HG02623 (cell line): ENCODE measurements at regions not wholly inside any gene's neighbourhood (a gene's known extent, or its start where the extent isn't known, plus 50 kb on each side); places are given as distances from the start of the nearest gene placed in this dataset.

Experiments used
- ATAC-seq: cut with Tn5 transposase; IDR thresholded peaks from one replicate; pipeline ENCODE4 v1.9.1; 2021; ENCODE audit warnings: moderate library complexity; ENCODE audit not compliant: unreplicated experiment

DNA sequence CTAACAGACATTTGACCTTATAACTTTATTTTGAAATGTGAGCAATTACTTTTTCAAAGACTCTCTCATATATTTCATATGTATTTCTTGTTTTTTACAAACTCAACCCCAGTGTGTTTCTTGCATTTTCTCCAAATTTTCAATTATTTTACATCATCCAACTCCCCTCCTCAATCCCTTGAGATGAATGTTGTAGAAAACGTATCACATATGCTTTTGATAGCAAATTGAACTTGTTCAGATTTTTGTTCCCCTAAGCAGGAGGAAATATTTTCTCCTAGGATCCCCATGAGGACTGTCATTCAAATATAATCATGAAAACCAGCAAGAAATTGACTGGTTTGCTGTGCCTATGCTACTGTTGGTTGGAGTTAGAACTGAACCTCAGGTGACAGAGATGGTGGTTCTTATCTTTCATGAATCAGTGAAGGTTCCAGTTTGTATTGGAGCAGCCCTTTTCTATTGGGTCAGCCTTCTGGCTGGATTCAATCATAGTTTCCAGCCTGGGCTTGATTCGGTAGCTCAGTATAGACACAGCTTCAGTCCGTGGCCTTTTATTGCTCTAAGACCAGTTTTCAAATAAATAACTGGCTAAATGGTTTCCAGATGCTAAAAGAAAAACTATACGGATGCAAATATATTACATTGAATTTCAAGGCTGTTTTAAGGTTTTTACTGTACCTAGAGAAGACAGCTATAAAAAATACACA, 591.0 kb downstream of the EPHA4 start:
- ATAC-seq: no peak

DNA sequence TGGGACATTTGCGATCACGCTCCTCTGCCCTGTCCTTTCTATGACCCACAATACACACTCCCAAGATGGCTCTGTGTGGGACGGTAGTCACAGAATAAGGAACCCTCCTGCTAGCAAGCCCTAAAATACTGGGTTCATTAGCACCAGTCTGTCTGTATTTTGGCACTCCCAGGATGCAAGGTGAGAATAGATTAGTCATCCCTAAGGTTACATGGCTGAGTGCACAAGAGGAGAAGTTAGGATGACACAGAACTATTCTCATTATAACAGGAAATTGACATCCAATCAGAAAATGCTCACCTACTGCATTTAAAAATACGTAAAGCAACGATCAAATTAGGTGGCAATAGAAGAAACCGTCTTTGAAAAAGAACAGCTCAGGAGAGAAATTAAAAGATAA, 590.2 kb downstream of the EPHA4 start:
- ATAC-seq: no peak

DNA sequence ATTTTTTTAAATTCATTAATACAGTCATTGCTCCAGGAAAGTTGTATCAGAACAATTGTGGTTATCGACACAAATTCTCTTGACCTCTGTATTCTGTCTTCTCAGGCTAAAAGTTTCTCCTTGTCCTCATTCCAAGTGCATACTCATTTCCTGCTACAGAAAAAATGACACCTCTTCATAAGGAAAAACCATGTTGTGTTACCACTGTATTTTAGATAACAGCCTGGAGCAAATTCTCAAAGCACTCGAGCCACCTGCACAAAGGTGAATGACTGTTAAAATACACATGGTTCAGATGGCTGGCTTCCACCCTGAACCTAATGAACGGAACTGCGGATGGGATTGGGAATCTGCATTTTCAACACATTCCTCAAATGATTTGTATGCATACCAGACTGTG, 586.5 kb downstream of the EPHA4 start:
- ATAC-seq: no peak

DNA sequence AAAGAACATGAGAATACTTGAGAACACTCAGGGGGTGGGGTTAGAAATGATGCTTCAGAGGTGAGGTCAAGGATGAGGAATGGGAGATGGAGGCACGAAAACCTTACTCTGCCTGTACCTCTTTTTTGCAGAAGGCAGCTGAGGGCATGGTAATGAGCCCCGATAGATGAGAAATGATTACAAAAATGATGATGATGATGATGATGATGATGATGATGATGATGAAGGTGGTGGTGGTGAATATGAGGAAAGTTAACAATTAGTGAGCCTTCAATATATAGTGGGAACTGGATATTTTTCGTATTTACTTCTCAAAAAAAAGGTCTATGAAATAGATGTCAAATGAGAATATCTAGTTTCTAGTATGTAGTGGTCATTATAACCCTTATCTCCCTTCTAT, 584.3 kb downstream of the EPHA4 start:
- ATAC-seq: no peak

DNA sequence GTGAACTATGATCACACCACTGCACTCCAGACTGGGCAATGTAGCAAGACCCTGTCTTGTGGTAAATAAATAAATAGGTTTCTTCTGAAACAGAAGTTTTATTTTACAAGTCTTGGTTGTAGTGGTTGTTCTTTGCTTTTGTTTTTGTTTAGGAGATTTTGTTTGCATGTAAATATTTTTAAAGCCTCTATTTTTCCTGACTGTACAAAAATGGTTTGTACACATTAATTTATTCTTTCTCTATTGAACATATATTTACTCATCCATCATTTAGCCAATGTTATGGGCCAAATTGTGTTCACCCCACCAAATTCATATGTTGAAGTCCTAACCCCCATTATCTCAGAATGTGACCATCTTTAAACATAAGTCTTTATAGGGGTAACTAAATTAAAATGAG, 580.1 kb downstream of the EPHA4 start:
- ATAC-seq: no peak

DNA sequence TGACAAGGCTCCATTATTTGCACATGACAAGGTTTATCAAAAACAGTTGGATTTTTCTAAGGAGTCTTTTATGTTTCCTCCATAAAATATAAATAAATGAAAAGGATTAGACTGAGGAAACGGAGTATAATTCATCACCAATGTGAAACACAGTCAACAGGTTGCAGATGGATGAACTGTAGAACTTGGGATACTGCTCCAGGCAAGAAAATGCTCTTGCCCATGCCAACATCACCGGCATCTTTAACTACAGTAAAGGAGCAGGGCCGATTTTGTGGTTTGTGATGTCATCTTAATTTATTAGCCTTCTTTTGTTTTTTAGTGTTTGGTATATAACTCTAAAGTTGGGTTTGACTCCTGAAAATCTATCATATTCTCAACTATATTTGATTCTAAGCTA, 577.3 kb downstream of the EPHA4 start:
- ATAC-seq: no peak

DNA sequence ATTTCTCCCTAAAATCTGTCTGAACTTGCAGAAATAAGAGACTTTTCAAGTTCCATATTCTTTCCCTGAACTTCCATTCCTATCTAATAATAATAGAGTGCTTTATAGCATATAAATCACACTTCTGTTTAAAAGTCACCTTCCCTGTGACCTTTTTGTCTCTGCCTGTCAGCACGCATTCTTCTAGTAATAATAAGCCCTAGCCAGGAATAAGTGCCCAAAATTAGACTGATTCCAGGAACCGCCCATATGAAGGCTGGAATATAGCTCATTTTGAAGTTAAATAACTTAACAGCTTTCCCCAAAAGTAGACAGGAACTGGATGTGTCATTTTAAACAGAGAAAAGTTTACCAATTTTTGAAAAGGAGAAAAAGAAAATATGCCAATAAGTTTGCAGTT, 576.5 kb downstream of the EPHA4 start:
- no peak for ATAC-seq

DNA sequence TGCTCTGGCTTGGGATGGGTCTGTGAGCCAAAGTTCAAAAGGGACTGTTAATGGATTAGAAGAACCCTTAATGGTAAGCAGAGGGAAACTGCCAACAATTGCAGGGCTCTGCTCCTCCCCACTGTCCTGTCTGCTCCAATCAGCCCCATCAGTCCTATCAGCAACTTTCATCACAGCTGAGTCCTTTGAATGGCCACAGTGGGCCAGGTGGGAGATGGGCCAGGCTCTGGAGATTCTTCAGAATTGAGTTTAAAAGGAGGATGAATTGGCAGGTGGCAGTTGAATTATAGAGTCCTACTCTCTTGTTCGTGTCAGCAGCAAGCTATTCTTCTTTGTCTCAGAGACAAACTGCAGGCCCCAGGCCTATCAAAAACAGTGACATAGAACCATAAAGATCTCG, 573.9 kb downstream of the EPHA4 start:
- no peak for ATAC-seq

DNA sequence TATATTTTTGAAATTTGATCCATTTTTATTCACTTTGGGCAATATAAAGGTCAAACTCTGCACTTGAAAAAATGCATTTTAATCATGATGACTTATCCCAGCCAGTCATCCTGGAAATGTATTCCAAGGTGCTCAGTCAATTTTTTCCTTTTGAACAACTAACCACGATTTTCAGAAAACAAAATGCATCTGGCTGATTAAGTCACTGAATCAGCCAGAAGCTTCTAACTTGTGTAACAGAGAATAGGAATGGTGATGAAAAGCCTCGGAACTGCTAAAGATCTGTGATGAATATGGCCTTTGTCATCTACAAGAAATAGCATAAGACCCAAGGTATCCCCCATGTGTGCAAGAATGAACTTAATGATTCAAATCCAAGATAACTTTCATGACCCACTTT, 572.7 kb downstream of the EPHA4 start:
- ATAC-seq: no peak

DNA sequence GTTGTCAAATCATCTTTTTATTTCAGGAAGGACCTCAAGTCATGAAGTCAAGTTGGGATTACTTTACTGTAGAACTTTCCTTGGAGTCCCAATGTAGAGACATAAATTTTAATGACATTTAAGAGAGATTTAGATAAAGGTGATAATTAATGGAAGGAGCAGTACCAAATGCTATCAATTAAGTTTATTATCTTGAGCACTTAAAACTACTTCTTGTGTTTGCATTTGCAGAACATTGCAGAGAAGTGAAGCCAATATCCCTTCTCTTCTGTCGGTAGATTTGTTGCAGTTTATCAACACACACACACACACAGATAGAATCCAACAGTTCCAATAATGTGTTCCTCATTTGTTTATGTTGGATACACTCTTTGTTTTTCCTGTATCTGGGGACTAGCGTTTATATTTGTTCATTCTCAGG, 570.7 kb downstream of the EPHA4 start:
- no peak for ATAC-seq

DNA sequence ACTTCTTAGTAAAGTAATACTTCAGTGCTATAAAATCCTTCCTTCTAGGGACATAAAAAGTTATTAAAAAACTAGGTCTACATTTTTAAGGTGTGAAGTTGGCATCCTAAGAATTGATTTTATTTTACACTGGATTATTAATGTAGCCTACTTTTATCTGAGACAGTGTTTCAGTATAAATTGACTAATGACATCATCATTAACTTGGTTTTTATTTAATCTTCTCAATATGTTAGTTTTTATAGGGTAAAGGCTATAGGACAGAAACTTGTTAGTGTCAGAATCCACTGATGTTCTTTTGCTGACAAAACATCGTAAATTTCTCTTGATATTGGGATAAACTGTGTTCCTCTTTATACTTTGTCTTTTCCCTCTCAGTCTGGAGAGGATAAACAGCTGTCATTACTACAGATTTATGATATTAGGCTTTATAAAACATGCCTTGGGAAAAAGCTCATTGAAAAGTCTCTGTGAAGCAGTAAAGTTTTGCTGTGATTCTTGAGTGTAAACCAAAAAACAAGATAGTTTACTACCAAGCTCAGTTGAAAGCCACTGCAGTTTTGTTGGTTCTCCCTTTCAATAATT, 569.9 kb downstream of the EPHA4 start:
- no peak for ATAC-seq

DNA sequence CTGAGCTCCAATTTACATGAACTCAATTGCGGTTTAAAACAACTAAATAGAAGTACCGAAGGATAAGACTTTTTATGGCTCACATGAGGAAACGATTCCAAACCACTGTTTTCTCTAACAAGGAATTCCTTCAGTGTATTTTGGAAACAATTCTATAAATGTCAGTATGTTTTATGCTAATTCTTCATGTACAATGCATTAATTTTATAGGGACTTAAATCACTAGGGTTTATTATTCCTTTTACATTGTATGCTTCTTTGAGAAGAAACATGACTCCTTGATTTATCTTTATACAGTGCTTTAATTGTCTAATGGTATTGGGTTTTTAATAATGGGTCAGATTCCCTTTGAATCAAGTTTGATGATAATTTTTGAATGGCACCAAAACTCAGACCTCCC, 566.8 kb downstream of the EPHA4 start:
- no peak for ATAC-seq

DNA sequence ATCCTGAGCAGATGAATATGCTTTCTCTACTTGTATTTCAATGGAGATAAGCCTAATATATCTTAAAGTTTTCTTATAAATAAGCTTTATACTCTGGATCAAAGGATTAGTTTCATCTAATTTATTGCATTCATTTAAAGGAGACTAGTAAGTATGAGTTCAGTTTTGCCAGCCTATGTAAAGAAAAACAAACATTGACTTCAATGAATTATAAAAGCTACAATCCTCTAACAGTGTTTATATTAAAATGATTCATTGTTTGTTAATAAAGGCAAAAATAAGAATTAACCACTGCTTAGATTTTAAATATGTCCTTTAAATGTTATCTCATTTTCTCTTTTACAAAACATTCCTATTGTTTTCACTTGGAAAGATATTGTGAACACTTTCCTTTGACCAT, 566.0 kb downstream of the EPHA4 start:
- ATAC-seq: no peak

DNA sequence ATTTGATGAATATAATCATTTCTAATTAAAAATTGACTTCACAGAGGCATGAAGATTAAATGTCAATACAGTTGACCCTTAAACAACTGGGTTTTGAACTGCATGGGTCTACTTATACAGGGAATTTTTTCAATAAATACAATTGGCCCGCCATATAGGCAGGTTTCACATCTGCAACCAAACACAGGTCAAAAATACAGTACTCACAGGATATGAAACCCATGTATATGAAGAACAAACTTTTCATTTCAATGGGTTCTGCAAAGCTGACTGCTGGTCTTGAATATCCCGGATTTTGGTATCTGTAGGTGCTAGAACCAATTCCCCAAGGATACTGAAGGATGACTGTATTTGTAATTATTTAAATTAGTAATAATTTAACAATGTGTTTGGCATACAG, 555.6 kb downstream of the EPHA4 start:
- no peak for ATAC-seq

DNA sequence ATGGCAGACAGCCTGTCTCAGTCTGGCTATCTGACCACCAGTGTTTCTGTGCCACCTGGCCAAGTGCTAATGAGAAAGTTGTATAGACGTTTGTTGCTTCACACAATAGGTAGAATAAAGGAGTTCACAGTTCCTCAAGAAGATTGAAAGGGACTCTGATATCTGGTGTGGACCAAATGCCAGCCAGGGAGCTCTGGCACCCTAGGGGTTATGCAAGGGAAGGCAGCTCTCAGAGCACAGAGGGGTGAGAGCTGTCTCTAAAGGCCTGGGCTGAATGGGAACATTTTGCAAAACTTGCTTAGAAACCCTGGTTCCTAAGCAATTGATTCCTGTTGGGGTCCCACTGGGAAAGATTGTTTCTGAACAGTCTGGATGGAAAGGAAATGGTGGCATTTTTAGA, 553.8 kb downstream of the EPHA4 start:
- no peak for ATAC-seq

DNA sequence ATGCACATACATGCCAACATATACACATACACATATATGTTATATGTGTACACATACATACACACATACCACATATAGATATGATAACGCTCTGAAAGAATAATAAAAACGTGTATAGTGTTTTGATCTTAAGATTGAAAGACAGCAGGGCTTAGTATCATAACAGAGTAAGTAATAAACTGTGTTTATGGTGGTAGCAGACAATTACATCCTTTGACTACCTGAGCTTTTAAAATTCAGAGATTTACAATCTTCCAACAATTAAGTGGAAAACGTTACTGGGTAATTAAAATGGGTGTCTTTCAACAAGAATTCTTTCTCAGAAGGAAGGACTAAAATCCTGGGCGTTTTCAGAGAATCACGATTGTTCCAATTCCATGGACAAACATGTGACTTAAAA, 552.4 kb downstream of the EPHA4 start:
- no peak for ATAC-seq

DNA sequence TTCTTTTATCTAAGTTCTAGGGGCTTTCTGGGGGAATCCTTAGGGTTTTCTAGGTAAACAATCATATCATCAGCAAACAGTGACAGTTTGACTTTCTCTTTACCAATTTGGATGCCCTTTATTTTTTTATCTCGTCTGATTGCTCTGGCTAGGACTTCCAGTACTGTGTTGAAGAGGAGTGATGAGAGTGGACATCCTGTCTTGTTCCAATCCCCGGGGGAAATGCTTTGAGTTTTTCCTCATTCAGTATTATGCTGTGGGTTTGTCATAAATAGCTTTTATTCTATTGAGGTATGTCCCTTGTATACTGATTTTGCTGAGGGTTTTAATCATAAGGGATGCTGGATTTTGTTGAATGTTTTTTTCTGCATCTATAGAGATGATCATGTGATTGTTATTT, 549.5 kb downstream of the EPHA4 start:
- no peak for ATAC-seq

DNA sequence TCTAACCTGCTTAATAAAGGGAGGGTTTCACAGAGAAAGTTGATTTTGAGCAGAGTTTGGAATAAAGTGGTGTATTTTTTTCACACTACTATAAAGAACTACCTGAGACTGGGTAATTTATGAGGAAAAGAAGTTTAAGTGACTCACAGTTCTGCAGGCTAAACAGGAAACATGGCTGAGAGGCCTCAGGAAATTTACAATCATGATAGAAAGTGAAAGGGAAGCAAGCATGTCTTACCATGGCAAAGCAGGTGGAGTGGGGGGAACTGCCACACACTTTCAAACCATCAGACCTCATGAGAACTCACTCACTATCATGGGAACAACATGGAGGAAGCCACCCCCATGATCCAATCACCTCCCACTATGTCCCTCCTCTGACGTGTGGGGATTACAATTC, 546.7 kb downstream of the EPHA4 start:
- ATAC-seq: no peak

DNA sequence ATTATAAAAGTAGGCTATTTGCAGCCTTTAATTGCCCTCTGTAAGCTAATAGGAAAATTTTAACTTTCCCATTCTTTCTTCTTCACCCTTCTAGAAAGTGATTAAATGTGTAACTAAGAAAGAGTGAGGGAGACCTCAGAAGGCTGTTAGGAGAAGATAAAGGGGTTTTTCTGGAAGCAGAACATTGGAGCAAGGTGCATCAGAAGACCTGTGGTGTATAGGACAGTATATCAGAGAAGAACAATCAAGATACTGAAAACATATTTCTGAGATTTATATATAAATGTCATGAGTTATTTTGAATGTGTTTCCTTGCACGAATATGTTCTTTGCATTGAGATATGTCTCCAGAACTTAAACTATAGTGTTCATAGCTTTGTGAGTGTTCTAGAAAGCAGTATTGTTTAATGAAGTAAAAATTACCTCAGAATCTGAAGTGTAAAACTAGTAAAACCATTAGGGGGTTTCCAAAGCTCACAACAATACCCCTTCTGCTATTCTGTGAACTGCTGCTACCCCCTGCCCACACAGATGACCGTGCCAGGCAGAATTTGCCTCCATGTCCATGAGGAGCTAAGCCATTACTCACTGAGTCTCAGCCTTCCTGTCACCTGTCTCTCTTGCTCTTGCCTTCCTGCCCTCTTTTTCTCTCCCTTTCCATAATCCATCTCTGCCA, 537.9 kb downstream of the EPHA4 start:
- ATAC-seq: no peak

DNA sequence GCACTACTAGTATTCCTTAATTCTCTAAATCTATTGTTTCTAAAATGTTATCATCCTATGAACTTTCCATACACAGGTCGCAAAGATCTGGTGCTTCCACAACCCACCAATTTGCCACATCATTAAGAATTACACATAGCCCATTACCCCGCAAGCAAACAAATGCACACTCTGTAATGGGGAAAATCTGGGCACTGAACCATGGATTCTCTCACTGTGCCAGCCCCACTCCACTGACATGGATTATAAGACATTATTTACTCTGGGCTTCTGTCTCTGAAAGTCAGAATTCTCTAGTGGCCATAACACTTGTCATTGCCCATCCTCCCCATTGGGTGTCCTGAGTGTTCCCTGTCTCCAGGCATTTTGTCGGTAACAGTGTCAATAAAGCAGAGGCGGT, 537.1 kb downstream of the EPHA4 start:
- ATAC-seq: no peak

DNA sequence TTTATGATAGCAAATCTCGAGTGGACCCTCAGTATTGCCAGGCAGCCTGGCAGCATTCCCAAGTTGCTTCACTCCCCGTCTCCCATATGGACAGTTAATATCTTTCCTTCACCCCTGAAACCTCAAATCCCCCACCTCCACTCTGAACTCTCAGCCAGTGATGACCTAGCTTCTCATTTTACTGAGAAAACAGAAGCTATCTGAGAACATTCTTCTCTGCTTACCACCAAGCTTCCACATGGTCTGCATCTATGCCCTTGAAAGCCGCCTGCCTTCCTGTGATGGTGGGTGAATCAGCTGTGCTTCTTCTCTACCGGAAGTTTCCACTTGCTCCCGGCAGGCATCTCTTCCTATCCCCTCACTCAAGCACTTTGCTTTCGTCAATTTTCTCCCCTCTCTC, 529.2 kb downstream of the EPHA4 start:
- no peak for ATAC-seq

DNA sequence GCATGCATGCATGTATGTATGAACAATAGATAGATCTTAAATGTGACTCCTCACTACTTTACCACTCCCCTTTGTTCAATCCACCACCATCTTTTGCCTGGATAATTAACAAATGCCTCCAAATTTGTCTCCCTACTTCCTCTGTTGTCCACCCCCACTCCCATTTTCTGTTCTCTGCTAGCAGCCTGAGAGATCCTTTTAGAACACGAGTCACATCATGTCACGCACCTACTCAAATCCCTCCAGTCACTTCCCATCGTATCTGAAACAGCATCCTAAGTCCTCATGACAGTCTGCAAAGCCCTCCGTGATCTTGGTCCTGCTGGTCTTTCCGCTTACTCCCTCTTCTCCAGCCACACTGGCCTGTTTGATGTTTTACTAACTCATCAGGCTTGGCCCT, 527.3 kb downstream of the EPHA4 start:
- no peak for ATAC-seq
